GM12875 (cell line): ENCODE measurements at regions not wholly inside any gene's neighbourhood (a gene's known extent, or its start where the extent isn't known, plus 50 kb on each side); places are given as distances from the start of the nearest gene placed in this dataset.

Source experiments
- H3K4me3 ChIP-seq: one replicate; pipeline ENCODE4 v1.5.1; 2011; ENCODE audit warnings: low read depth, low read length, control low read depth
- CTCF ChIP-seq: IDR thresholded peaks from 2 replicates; pipeline ENCODE4 v1.5.1; 2011; ENCODE audit warnings: low read depth, mild to moderate bottlenecking, control low read depth, inconsistent platforms, low read length, moderate library complexity, borderline replicate concordance; ENCODE audit not compliant: insufficient read depth

- no peak overlapping the region for H3K4me3 ChIP-seq
- TF ChIP-seq CTCF: no peak
Measured at GRCh38 chr1:164477343-164477742, 81.6 kb upstream of the PBX1 start.

GRCh38 chr1:164479242-164479641 is 79.7 kb upstream of the PBX1 start:
- no peak for TF ChIP-seq CTCF

GRCh38 chr1:164480285-164480907 is 78.6 kb upstream of the PBX1 start:
- TF ChIP-seq CTCF: no peak
- no peak overlapping the region for H3K4me3 ChIP-seq

More at GRCh38 chr1:164479242-164479641, 79.7 kb upstream of the PBX1 start:
- no peak overlapping the region for H3K4me3 ChIP-seq

- TF ChIP-seq CTCF: no peak
- H3K4me3 ChIP-seq: no peak overlapping the region
Measured at GRCh38 chr1:164495905-164496304, 63.1 kb upstream of the PBX1 start.

GRCh38 chr1:164498792-164499191 is 60.2 kb upstream of the PBX1 start:
- H3K4me3 ChIP-seq: no peak overlapping the region
- no peak for TF ChIP-seq CTCF

GRCh38 chr1:164504749-164505148 is 54.2 kb upstream of the PBX1 start:
- TF ChIP-seq CTCF: no peak
- H3K4me3 ChIP-seq: no peak overlapping the region
